Urothelium cell line (cell line): ENCODE measurements at regions not wholly inside any gene's neighbourhood (a gene's known extent, or its start where the extent isn't known, plus 50 kb on each side); places are given as distances from the start of the nearest gene placed in this dataset.
A peak's percentile ranks its signal among the peaks of the same experiment; 100 is the strongest.
"Not testable (repeated sequence)": the region's sequence is repeated elsewhere in the genome, so short reads cannot be mapped to it uniquely, and the experiment has no call there.

Source experiments
- DNase-seq: peaks from one replicate; pipeline ENCODE4 v3.0.0; 2011; ENCODE audit warnings: low spot score, mixed read lengths
- FAIRE-seq: peaks from 2 replicates; lab custom pipeline; 2011; peaks lifted over from hg19 to GRCh38; lab: Jason Lieb, UNC

- FAIRE-seq (peak; percentile 94), DNase-seq (no peak)
Observed at GRCh38 chr17:72562615-72563188, 441.9 kb downstream of the SOX9 start.

GRCh38 chr17:72563952-72564351, 443.1 kb downstream of the SOX9 start:
- FAIRE-seq = no peak
- DNase-seq = no peak

GRCh38 chr17:72565006-72565405, 444.2 kb downstream of the SOX9 start:
- FAIRE-seq (no peak), DNase-seq (no peak)

GRCh38 chr17:72565758-72566157, 444.9 kb downstream of the SOX9 start:
- DNase-seq (no peak), FAIRE-seq (no peak)

GRCh38 chr17:72566671-72567484, 446.1 kb downstream of the SOX9 start:
- DNase-seq = no peak
- peak; percentile 90 for FAIRE-seq

- DNase-seq (no peak), FAIRE-seq (no peak)
Observed at GRCh38 chr17:72567774-72568173, 447.0 kb downstream of the SOX9 start.

GRCh38 chr17:72569148-72569946, 448.5 kb downstream of the SOX9 start:
- no peak for FAIRE-seq
- DNase-seq = no peak

GRCh38 chr17:72571813-72572396, 451.1 kb downstream of the SOX9 start:
- FAIRE-seq = peak; percentile 79
- DNase-seq = peak; percentile 71

GRCh38 chr17:72572604-72573491, 452.0 kb downstream of the SOX9 start:
- FAIRE-seq = peak; percentile 40
- DNase-seq = no peak

GRCh38 chr17:72573492-72573801, 452.6 kb downstream of the SOX9 start:
- FAIRE-seq, DNase-seq: not testable (repeated sequence)

- DNase-seq (no peak), FAIRE-seq (no peak)
Observed at GRCh38 chr17:72574675-72575510, 454.1 kb downstream of the SOX9 start.

- DNase-seq = no peak
- FAIRE-seq = peak; percentile 85
Observed at GRCh38 chr17:72575542-72576233, 454.9 kb downstream of the SOX9 start.

GRCh38 chr17:72576289-72576759, 455.5 kb downstream of the SOX9 start:
- no peak for DNase-seq
- no peak for FAIRE-seq

- FAIRE-seq = peak; percentile 93
- DNase-seq = no peak
Observed at GRCh38 chr17:72578817-72579470, 458.1 kb downstream of the SOX9 start.

- DNase-seq (no peak), FAIRE-seq (no peak)
Observed at GRCh38 chr17:72579990-72580320, 459.1 kb downstream of the SOX9 start.

- DNase-seq (peak; percentile 86), FAIRE-seq (peak; percentile 92)
Observed at GRCh38 chr17:72580321-72581127, 459.7 kb downstream of the SOX9 start.

GRCh38 chr17:72587156-72587555, 466.3 kb downstream of the SOX9 start:
- DNase-seq = no peak
- no peak for FAIRE-seq
